Panc1 (cell line): ENCODE measurements at regions not wholly inside any gene's neighbourhood (a gene's known extent, or its start where the extent isn't known, plus 50 kb on each side); places are given as distances from the start of the nearest gene placed in this dataset.

ENCODE experiments used
- ATAC-seq: fragments of 200-7000 bp; cut with Tn5 transposase; 2 replicates; pipeline ENCODE4 v1.9.1; 2020; ENCODE audit warnings: mild to moderate bottlenecking, moderate library complexity
- BruUV-seq: library from RNA; stranded (reverse); fragments of 400-500 nt; replicated peaks from 2 replicates; lab custom pipeline; 2021; lab: Mats Ljungman, UMichigan
- CTCF ChIA-PET: fragments of 300-600 bp; sonication (Branson Sonifier 250); formaldehyde crosslinking; loops from one replicate; lab custom pipeline; 2022; ENCODE audit warnings: antibody characterized with exemption; lab: Charles Lee
- POLR2A ChIA-PET: fragments of 300-600 bp; sonication (Branson Sonifier 250); formaldehyde crosslinking; loops from one replicate; lab custom pipeline; 2022; ENCODE audit warnings: antibody characterized with exemption; lab: Charles Lee
- DNase-seq: peaks from one replicate; pipeline ENCODE4 v3.0.0-alpha.2; 2010; ENCODE audit warnings: low read depth, low spot score
- H3K27ac ChIP-seq: 2 replicates; pipeline ENCODE4 v1.5.1; 2011; ENCODE audit warnings: mild to moderate bottlenecking, low read length, inconsistent platforms
- H3K27me3 ChIP-seq: fragments of 200-500 bp; sonication (Bioruptor generic); 2 replicates; pipeline ENCODE4 v1.6.0; 2014; ENCODE audit warnings: low read length, inconsistent platforms; ENCODE audit not compliant: control insufficient read depth, insufficient read depth
- H3K36me3 ChIP-seq: fragments of 200-500 bp; sonication (Bioruptor generic); 2 replicates; pipeline ENCODE4 v1.5.1; 2014; ENCODE audit warnings: inconsistent platforms, mild to moderate bottlenecking, low read length, moderate library complexity; ENCODE audit not compliant: control insufficient read depth, insufficient read depth
- H3K4me1 ChIP-seq: 2 replicates; pipeline ENCODE4 v1.5.1; 2011; ENCODE audit warnings: inconsistent platforms, mild to moderate bottlenecking, low read length, moderate library complexity; ENCODE audit not compliant: control insufficient read depth, insufficient read depth
- H3K4me3 ChIP-seq, 2 experiments: 2 replicates each; pipeline ENCODE4 v1.5.1; 2011 to 2012; ENCODE audit warnings: low read depth in 2 of 2, low read length in 2 of 2, mild to moderate bottlenecking in 2 of 2, inconsistent platforms in 1 of 2, moderate library complexity in 1 of 2
- H3K9me3 ChIP-seq: fragments of 200-500 bp; sonication (Bioruptor generic); 2 replicates; pipeline ENCODE4 v1.5.1; 2014; ENCODE audit warnings: low read depth, mild to moderate bottlenecking, inconsistent platforms, low read length, moderate library complexity; ENCODE audit not compliant: control insufficient read depth, insufficient read depth
- CTCF ChIP-seq: fragments of 450-650 bp; IDR thresholded peaks from 2 replicates; pipeline ENCODE4 v1.5.1; 2017; ENCODE audit warnings: mild to moderate bottlenecking
- POLR2AphosphoS5 ChIP-seq: IDR thresholded peaks from 2 replicates; pipeline ENCODE4 v1.6.1; 2012; ENCODE audit warnings: mild to moderate bottlenecking, low read depth, low read length, moderate library complexity
- REST ChIP-seq, 2 experiments: IDR thresholded peaks; 2 replicates each; pipeline ENCODE4 v1.6.1; 2011 to 2012; ENCODE audit warnings: low read depth in 2 of 2, control low read depth in 1 of 2, low read length in 1 of 2, mild to moderate bottlenecking in 1 of 2, moderate library complexity in 1 of 2; ENCODE audit not compliant: insufficient read depth in 1 of 2
- SIN3A ChIP-seq: IDR thresholded peaks from 2 replicates; pipeline ENCODE4 v1.6.1; 2012; ENCODE audit warnings: low read depth, mild to moderate bottlenecking, low read length, moderate library complexity, borderline replicate concordance; ENCODE audit not compliant: insufficient read depth
- TCF7L2 ChIP-seq: IDR thresholded peaks from 2 replicates; pipeline ENCODE4 v1.6.1; 2011; ENCODE audit warnings: mild to moderate bottlenecking, low read depth, low read length, inconsistent platforms
- in situ Hi-C: cut with HindIII; loops from 2 replicates; pipeline ENCODE4 v1.10.0; 2016; ENCODE audit warnings: low sequenced_read_pairs, low pct_unique_long_range_greater_than_20kb
- intact Hi-C: fragments of 100-400 bp; cut with micrococcal nuclease; formaldehyde crosslinking; loops from one replicate; pipeline ENCODE4 v1.10.0; 2022; ENCODE audit not compliant: unreplicated experiment

GRCh38 chr1:30111431-30111830 lies 612.0 kb downstream of the MATN1 start:
- no peak overlapping the region for H3K4me3 ChIP-seq
- no peak for DNase-seq
- no peaks in the 10 kb centered on the region for H3K9me3 ChIP-seq
- no peak overlapping the region for H3K27ac ChIP-seq
- peaks cover 14% of the 10 kb centered on the region for H3K27me3 ChIP-seq
- peak; percentile 97 for ATAC-seq
- H3K4me1 ChIP-seq: no peaks in the 10 kb centered on the region
- intact Hi-C loops (no loop called here), in situ Hi-C loops (no loop called here)
- no TSS peak for BruUV-seq
- TF ChIP-seq CTCF (peak; percentile 79), SIN3A (no peak)
- ChIA-PET POLR2A (no interaction called here), CTCF (interaction anchor here (0.6 to 1.0 kb wide), 5 partner anchors 9 to 318 kb away, joined by 3 to 5 read pairs (median 3); no protein-coding TSS in a partner anchor)
- no peaks in the 10 kb centered on the region for H3K36me3 ChIP-seq

GRCh38 chr1:30110846-30111245 lies 612.5 kb downstream of the MATN1 start:
- DNase-seq (no peak), ATAC-seq (no peak)
- intact Hi-C loops (no loop called here), in situ Hi-C loops (no loop called here)
- H3K4me3 ChIP-seq: no peak overlapping the region
- no TSS peak for BruUV-seq
- POLR2A ChIA-PET: no interaction called here
- CTCF ChIA-PET: interaction anchor here (0.7 to 1.0 kb wide), 2 partner anchors 218 to 269 kb away, joined by 3 read pairs; no protein-coding TSS in a partner anchor
- no peaks in the 10 kb centered on the region for H3K36me3 ChIP-seq
- TF ChIP-seq REST (IDR thresholded peaks at IDR 0.05; ENCODE audit: insufficient read depth in 1 of 2, low read depth in 2 of 2, low read length in 1 of 2): no peak
- no peak for TF ChIP-seq POLR2AphosphoS5
- no peak for TF ChIP-seq CTCF
- no peak for TF ChIP-seq TCF7L2
- TF ChIP-seq SIN3A: no peak
- no peaks in the 10 kb centered on the region for H3K4me1 ChIP-seq
- H3K27me3 ChIP-seq: peaks cover 14% of the 10 kb centered on the region
- H3K27ac ChIP-seq: no peak overlapping the region
- H3K9me3 ChIP-seq: no peaks in the 10 kb centered on the region
